Dedifferentiated amniotic fluid mesenchymal stem cell (primary cell): ENCODE measurements at regions not wholly inside any gene's neighbourhood (a gene's known extent, or its start where the extent isn't known, plus 50 kb on each side); places are given as distances from the start of the nearest gene placed in this dataset.

Experiments
- DNase-seq: peaks from one replicate; pipeline ENCODE4 v3.0.0-alpha.2; 2016; ENCODE audit errors: extremely low spot score

DNA sequence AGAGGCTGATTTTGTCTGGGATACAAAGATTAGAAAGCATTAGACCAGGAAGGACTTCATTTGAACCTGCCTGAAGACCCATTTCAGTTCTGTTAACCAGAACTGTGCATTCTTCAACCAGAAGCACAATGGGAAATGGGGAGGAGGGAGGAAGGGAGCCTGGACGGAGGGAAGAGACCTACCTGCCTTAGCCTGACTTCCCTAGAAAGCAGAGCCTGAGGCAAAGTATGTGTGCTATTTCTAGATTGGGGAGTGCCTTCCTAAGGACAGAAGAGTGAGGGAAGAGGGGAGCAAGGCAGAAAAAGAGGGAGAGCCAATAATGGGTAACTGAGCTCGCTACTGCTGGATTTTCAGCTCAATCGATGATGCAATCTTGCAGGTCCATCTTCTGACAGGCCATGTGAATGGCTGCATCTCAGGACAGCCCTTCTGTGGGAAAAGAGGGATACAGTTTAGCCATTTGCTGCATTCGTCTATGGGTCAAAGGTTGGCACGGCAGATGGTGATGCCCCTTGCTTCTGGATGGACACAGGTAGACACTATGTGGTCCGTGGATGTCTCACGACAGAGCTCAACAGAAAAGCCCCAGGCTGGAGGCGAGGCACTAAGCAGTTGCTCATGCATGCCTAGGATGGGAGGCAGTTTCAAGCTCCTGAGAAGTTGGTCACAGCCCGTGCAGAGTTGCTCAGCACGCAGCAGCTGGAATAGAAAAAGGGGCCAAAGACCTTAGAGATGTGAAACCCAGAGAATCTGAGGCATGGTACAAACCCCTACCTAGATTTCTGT lies 78.8 kb upstream of the UBL3 start:
- DNase-seq: no peak

DNA sequence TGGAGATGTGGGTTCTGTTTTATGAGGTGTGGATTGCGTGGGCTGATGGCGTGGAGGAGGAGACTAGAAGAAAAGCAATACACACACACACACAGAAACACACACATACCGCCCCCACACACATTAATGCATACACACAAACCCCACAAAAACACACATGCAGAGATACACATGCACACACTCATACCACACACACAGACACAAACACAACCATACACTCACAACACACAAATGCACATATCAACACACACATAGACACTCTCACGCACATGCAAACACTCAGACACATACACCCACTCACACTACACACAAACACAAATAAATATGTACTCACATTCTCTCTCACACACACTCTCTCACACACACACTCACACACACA lies 75.7 kb upstream of the UBL3 start:
- no peak for DNase-seq

DNA sequence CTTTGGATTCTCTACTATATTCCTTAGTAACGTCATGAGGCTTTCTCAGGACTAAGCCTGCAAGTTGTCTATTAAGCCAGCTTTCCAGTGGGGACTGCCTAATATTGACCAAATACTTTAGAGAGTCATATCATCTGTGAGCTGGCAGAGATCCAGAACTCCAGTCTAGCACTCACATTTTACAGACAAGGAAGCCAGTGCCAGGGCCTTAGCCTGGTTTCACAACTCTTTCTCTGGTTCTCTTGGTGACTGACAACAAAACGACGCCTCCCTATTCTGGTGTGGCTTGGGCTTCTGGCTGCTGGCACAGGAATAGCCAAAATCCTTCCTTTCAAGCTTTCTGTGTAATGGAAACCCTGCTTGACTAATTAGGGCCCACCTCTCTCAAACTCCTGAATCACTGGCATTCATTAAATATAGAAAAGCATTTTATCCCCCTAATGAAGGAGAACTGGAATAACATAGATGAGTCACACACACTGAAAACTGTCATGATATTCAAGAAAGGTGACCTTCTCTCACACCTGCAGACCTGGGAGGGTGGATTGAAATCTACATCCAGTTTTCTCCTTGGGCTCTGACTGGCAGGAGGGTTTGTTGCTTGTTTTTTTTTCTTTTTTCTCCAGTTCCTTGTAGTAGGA lies 75.2 kb upstream of the UBL3 start:
- peak; percentile 72 for DNase-seq

DNA sequence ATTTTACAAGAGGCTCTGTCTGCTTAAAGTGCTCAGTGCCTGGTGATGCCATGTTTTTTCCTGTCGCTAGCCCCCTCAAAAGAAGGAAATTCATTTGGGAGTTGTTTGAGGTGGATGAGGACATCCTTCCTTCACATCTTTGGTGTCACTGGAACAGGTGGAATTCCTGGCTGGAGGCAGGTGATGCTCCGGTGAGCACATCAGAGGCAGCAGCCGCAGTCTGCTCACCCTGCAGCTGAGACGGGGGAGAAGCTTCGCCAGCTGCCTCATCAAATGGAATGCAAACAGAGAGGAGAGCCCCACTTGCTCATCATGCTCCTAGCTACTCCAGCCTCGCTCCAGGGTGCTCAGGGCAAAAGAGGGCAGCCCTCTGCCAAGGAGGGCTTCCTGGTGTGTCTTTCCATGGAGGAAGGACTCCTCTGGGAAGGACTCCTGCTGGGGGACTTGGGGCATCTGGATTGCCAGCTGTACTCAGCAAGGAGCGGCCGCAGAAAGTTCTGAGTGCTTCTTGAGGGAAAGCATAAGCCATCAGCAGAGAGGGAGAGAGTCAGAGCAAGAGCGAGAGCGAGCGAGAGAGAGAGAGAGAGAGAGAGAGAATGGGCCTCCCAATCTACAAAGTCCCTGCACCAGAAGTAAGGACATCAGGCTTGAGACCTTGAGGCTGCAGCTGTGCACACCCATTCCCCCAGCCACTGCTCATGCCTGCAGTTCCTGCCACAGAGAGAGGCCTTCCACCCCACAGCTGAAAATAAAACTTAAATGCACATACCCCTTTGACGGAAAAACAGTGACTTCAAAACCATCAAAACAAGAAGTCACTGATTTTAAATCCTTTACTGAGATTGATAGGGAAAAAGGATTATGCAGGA lies 74.3 kb upstream of the UBL3 start:
- no peak for DNase-seq

DNA sequence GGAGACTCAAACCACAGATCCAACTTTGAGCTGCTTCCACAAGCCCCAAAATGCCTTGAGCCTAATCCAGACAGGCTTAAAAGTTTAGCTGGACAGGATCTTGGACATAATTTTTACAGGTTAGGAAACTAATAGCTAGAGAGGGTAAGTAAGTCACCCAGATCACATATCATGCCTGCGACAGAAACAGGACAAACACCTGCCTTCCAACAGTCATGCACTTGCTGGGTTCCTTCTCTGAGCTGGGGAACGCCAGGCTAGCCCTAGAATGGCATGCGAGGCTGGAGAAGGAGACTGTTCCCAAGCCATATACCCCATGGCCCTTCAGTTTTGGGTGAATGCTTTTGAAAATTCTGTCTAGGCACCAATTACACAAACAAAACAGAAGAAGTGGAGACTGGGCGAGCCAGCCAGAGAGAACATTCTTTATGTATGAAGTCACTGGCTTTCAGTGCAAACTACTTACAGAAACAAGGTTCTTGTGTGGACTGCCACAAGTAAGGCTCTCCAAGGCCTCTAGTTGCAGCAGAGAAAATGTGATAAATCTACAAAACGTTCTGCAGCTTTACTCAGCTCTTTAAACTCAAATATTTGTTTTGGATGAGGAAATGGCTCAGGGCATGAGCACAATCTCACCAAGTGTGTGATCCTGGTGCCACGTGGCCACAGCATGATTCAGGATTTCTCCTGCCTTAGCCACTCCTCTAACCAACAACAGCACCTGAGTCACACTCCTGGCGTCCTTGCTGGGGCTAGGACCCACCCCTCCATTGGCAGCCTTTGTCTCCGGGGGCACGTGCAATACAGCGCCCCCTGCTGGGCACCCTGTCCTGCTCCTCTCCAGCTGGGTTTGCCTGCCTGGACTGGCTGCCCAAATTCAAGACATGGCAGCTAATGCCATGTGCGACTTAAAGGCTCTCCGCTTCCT lies 73.4 kb upstream of the UBL3 start:
- peak; percentile 96 for DNase-seq

DNA sequence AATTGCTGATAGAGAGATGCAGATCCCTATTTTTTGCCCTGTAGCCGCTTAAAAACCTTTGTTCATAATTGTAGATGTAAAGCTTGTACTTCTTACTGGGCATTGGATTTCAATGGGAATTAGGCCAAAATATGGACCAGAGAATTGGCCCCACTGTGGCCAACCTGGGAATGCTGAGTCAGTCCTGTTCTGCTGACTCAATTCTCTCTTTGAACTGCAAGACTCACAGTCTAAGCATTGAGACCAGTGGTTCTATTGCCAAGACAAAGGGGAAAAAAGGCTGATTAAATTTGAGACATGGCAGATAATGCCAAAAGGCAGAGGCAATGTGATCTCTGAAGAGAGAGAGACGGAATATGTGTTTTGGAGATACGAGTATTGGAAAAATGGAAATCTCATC lies 72.5 kb upstream of the UBL3 start:
- DNase-seq: no peak

DNA sequence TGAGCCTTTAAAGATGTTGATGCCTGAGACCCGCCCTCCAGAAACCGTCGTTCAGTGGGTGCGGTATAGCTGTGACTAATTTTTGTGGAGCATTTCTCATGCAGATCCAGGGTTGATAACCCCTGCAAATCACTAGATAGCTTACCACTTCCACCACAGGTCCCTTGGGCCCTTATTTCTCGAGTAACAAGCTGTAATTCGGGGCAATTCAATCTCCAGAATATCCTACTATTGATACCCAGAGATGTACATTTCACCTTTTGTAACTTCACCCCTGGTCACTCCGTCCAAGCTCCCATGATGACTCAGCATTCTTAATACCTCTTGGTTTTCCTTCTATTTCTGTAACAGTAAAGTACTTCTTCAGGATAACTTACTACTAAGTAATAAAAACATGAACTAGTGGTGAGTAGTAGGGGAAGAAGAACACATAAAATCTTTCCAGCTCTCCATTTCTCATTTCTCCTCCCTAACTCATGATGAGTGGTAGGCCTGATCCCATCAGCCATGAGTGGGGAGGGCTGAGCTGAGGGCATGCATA lies 71.9 kb upstream of the UBL3 start:
- no peak for DNase-seq

DNA sequence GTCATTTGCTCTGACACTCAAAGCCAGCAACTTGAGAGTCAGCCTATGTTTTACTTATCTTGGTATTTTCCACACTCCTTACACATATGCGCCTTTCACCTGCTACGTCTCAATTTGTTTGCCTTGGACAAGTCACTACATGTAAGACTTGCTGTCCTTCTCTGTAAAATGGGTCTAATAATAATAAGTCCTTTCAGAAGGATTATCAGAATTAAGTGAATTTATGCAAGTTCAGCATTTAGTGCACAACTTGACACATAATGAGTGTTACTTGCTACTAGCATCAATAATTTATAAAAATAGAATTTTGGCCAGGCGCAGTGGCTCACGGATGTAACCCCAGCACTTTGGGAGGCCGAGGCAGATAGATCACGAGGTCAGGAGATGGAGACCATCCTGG lies 71.1 kb upstream of the UBL3 start:
- no peak for DNase-seq

DNA sequence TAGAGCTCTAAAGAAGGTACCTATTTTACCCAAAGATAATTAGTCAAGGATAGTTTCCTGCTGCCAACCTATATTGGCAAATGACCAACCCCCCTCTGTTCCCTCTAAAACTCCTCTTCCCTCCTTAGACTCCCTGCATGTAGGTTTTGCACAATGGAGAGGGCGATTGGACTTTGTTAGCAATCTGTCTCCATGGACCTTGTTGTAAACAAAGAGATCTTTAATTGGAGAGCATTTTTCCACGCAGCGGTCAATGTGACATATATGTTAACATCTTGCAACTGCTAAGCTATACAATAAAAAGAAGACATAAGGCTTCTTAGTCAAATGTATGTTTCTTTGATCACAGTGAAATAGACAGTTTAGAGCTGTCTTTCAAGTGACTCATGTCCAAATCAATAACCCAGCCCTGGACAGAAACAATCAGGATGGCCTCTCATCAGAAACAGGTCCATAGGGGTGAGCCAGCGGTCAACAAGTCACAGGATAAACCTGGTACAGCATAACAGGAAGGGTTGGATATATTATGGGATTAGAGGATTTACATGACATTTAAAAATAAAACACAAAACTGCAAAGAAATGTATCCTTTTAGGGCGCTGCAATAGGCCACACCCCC lies 69.7 kb upstream of the UBL3 start:
- DNase-seq: no peak

DNA sequence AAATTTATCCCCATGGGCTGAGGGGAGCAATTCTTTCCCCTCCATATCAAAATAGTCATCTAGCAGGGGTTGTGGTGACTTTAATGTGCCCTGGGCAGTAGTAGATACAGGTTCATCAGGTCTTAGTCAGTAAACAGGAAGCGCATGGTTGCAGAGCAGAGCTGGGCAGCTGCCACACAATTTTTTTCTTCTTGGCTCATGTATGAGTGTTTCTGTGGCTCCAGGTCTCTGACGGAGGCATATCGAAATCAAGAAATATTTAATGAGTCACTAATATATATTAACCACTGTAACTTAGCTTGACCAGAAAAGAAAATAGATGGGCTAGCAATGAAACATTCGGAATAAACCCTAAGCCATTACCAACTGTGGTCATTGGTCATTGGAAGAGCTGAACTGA lies 68.4 kb upstream of the UBL3 start:
- DNase-seq: no peak

DNA sequence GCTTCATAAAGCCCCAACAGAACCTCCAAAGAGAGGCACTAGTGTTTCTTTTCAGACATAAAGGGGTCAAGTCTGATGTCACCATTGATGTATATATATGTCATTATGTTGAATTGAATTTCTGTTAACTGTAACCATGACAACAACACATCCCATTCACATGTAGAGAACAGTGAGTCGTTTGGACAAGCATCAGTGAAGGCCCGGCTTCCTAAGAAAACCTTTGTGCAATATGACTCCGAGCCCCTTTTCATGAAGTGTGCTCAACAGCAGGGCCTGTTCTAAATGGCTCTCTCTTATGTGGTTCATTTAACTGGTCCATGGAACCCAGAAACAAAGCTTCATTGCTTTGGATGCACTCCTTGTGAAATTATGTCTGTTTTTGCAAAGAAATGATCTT lies 67.2 kb upstream of the UBL3 start:
- DNase-seq: no peak

DNA sequence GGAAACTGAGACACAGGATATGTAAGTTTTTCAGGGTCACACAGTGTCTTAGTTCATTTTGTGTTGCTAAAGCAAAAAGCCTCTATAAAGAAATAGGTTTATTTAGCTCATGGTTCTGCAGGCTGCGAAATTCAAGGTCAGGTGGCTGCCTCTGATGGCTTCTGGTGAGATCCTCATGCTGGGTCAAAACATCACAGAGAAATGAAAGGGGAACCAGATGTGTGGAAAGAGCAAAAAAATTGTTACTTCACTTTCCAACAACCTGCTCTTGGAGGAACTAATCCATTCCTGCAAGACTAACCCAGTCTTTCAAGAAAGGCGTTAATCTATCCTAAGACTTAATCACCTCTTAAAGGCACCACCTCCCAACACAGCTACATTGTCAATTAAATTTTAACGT lies 64.2 kb upstream of the UBL3 start:
- no peak for DNase-seq

DNA sequence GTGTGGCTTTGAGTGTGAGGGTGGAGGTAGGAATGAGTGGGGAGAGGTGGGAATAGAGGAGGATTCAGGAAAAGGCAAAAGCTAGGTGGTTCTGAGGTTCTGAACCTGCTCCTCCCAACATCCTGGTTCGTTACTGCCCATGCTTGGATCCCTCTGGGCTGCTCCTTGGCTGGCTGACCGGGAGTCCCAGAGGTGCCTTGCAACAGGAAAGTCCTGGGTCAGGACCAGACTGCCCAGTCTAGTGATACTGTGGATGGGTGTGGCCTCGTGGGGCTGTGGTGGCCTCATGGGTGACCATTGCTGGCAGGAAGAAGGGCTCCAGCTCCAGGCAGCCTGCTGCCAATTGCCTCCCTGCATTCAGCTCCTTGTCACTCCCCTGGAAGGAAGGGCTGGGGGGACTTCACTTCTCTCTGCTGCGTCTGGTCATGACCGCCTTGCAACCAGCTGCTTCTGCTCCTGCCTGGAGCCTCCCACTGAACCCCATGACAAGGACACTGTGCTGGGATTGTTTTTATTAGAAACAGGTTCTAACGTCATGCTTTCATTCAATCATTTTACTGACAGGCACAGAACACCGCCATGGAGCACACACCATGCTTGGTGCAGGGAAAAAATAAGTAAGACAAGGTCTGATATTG lies 61.5 kb upstream of the UBL3 start:
- DNase-seq: no peak

DNA sequence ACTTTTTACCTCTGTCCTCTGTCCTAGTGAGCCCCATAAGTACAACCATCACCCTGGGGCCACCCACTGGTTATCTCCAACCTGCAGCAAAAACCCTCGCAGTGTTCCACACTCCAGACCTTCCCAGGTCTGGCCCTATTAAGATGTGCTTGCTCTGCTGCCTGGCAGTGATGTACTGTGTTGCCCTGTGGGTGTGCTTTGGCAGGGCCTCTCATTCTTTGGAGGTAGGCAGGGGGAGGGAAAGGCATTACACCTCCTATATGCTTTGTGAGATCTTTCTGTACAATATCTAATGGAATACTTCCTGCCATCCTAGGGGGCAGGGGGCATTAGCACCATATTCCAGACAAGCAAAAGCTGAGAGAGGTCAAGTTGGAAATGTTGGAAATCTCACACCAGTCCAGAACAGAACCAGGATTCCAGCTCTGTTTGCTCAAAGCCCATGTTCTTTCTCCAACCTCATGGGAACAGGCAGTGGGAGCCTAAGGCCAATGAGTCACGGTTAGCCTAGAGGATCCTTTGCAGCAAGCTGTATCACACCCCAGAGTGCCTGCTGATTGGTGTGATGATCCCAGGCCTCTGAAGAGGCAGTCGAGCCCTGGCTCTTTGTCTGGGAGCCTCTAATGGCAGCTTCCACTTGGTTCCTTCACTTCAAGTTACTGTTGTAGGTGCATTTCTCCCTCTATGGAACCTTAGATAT lies 59.7 kb upstream of the UBL3 start:
- DNase-seq: no peak

DNA sequence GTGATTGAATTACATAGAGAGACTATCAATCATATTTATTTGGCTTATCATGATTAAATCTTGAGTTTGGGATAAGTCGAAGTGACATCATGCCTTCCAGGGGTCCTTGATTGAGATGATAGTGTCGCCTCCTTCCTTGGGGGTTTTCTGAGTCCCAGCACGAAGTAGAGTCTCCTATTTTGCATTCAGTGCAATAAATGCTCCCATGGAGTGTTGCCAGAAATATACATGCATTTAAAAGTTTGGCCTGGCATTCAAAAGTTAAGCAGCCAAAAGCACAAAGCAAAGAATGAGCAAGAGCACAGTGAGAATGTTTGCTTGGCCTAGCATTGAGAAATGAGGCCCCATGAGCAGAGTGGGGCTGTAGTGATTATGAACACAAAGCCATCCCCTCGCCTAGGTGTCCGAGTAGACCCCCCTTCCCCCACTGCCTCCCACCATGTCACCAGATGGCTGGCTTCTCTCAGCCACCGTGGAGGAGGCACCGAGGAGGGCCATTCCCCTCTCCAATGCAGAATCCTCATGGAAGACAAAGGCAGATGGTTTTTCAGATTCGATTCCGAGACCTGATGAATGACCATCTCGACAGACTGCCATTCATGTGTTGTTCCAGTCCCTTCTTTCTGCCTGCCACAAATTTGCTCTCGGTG lies 58.8 kb upstream of the UBL3 start:
- DNase-seq: no peak

DNA sequence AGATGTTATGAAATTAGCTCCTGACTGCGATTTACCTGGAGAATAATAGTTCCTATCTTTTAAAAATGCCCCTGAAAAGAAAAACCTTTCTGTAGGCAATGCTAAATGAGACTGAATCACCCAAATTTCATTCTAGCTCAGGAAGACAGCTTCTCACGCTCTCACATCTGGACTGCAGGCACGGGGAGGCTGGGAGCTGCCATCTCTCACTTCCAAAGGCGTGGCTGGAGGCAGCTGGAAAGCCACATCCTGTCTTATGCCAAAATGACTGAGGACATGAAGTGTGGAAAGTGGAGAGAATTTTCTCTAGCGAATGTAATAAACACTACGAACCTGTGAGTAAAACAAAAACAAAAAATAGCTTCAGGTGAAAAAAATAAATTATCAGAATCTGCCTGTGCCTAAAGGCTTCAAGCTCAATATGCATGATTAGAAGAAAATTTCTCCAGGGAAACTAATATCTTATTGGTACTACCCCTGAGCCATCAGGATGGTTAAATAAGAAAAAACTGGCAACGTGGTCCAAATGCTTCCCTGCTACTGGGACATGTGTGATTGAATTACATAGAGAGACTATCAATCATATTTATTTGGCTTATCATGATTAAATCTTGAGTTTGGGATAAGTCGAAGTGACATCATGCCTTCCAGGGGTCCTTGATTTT lies 58.1 kb upstream of the UBL3 start:
- peak; percentile 65 for DNase-seq

DNA sequence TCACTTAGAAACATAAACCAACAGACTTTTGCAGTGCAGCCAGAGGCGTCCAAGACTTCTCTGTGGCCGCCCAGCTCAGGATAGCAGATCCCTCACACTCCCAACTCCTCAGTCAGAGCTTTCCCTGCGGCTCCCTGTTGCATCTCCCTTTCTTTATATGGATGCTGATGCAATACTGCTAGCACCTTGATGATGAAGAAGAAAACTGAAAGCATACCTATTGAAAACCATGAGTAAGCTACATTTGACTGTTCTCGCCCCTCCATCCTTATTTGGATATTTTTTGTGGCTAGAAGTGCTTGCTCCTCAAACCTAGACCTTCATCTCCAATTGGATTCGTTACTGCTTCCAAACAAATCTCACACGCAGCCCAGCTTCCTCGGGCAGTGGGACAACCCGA lies 57.3 kb upstream of the UBL3 start:
- DNase-seq: no peak

DNA sequence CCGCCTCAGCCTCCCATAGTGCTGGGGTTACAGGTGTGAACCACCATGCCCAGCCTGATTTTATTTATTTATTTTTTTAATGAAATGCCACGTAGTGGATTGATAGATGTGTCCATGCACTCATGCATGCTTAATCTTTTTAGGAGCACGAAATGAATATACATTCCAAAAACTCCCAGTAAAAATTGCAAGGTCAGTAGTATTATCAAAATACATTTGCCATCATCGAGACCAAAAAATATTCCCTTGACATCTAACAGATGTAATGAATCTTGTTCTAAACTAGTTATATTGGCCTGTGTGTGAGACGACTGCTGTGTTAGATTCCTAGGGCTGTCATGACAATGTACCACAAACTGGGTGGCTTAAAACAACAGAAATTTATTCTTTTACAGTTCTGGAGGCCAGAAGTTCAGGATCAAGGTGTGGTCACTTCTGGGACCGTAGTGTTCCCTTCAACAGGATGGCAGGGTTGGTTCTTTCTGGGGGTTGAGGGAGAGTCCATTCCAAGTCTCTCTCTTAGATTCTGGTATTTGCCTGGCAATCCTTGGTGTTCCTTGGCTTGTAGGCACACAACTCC lies 56.1 kb upstream of the UBL3 start:
- no peak for DNase-seq
